ENCODE measurements at regions not wholly inside any gene's neighbourhood (a gene's known extent, or its start where the extent isn't known, plus 50 kb on each side); places are given as distances from the start of the nearest gene placed in this dataset.

DNA sequence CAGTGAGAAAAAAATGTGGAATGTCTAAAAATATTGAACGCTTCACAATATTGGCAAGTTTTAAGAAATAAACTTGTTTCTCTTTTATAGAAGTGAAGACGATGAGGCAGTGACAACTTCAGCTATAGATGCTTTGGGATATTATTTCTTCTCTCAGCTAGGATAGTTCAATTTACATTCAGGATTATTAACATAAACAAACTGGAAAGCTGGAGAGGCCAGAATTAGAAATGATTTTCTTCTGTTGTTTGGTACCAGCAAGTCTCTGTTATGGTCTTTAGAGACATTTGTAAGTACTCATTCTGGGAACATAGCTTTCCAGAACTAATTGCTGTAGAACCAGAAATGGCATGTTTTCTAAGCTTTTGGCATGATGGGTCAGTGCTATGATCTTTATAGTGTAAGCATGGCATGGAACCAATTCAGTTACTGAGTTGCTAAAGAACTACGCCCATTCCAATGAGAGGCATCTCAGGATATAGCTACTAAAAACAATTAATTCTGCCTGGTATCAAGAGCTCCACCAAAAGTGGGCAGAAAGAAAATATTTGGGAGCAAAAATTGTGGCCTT is 599.5 kb upstream of the B3GALT2 start:
- DNase-seq (ENCODE audit: low read depth), result no peak

- DNase-seq (ENCODE audit: low read depth), result no peak
Measured at GRCh38 chr1:193774536-193775323, 588.3 kb upstream of the B3GALT2 start.

- DNase-seq (ENCODE audit: low read depth), result no peak
Measured at GRCh38 chr1:193771596-193771995, 585.2 kb upstream of the B3GALT2 start.

DNA sequence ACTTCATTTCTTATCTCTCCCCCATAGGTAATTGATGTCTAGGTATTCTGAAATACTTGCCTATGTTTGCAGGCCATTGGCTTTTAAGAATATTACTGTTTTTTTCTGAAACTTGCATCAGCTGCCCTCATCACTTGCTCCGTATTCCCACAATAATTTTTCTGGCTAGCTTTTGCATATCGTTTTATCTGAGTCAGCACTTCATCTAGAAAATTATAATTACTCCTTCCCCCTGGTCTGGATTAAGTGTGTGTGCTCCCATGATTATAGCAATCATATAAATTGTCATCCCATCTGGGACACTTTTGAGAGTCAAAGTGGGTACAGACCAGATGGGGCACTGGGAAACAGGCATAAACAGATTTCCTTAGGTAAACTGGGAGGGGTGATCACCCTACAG is 583.2 kb upstream of the B3GALT2 start:
- DNase-seq (ENCODE audit: low read depth), result no peak

GRCh38 chr1:193767886-193768285 is 581.5 kb upstream of the B3GALT2 start:
- DNase-seq (ENCODE audit: low read depth), result no peak

DNA sequence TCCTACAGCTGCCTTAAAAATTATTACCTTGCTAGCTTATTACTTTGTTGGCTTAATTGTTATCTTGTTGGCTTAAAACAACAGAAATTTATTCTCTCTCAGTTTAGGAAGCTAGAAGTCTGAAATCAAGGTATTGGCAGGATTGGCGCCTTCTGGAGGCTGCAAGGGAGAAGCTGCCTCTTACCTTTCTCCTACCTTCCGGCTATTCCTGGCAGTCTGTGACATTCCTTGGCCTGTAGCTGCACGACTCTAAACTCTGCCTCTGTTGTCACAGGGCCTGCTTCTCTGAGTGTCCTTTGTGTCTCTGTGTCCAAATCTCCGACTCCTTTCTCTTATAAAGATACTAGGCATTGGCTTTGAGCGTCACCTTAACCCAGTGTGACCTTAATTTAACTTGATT is 579.9 kb upstream of the B3GALT2 start:
- DNase-seq (ENCODE audit: low read depth), result no peak

DNA sequence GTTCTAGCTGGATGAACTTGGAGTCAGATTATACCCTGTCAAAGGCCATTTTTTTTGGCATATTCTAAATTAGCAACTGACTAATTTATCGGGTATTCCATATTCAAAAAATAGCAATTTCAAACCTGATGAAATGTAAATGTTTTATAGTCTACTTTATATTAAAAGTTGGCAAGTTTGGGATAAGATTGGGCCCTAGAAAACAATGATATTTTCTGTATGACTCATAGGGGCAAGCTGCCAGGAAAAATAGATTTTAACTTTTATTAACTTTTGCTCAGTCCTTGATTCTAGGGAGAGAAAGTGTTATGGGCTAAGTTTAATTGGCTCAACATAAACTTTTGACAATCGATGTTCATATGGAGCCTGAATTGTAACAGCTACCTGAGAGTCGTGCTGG is 576.9 kb upstream of the B3GALT2 start:
- no peak for DNase-seq (ENCODE audit: low read depth)

DNA sequence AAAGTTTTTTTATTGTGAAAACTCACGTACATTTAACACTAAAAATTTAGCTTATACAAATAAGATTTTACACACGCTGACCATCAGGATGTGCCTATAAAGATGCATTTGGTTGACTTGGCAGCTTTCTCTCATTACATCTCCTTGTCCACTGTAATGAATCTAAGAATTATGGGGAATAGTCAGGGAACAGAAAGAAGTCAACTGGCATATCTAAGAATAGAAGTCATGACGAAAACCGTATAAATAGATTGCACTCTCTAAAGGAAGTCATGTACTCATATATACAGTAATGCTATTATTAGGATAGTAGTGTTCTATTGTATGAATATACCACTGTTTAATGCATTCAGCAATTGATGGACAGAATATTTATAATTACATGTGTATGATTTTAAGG is 575.8 kb upstream of the B3GALT2 start:
- no peak for DNase-seq (ENCODE audit: low read depth)

DNA sequence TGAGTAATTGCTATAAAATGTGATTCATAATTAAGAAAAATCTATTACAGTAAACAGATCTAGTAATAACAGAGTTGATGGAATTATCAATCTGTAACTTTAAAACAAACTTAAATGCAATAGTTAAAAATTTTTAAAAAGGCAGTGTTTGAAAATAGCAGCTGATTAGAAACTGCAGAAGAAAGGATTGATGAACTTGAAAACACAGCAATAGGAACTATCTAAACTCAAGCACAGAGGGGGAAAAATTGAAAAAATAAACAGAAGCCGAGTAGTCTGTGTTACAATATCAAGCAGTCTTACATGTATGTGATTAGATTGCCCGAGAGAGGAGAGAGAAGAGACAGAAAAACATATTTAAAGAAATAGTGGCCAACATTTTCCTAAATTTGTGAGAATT is 569.0 kb upstream of the B3GALT2 start:
- DNase-seq (ENCODE audit: low read depth), result no peak

- DNase-seq (ENCODE audit: low read depth), result no peak
Measured at GRCh38 chr1:193754732-193755427, 568.5 kb upstream of the B3GALT2 start.

- DNase-seq (ENCODE audit: low read depth), result no peak
Measured at GRCh38 chr1:193754151-193754550, 567.7 kb upstream of the B3GALT2 start.

GRCh38 chr1:193753038-193753756 is 566.8 kb upstream of the B3GALT2 start:
- no peak for DNase-seq (ENCODE audit: low read depth)

DNA sequence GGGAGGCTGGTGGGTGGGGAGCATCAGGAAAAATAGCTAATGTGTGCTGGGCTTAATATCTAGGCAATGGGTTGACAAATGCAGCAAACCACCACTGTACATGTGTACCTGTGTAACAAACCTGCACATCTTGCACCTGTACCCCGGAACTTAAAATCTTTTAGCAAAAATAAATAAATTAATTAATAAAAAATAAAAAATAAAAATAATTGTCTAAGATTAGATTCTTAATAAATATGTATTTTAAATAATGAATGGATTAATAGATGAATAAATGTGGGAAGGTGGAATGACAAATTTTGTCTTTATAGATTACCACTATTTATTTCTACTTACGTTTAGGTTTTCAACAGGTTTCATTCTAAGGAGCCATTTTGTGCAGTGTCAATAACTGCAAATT is 563.5 kb upstream of the B3GALT2 start:
- no peak for DNase-seq (ENCODE audit: low read depth)

DNA sequence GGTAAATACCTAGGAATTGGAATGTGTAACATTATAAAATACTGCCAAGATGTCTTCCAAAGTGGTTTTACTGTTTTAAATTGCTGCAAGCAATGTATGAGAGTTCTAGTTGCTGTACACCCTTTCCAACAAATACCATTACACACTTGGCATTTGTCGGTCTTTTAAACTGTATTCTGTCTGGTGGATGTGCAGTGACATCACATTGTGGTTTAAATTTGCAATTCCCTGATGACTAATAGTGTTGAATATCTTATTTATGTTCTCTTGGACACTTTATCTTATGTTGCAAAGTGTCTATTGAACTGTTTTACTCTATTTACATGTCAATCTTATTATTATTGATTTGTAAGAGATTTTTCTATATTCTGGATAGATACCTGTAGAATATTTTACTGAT is 561.2 kb upstream of the B3GALT2 start:
- no peak for DNase-seq (ENCODE audit: low read depth)

DNA sequence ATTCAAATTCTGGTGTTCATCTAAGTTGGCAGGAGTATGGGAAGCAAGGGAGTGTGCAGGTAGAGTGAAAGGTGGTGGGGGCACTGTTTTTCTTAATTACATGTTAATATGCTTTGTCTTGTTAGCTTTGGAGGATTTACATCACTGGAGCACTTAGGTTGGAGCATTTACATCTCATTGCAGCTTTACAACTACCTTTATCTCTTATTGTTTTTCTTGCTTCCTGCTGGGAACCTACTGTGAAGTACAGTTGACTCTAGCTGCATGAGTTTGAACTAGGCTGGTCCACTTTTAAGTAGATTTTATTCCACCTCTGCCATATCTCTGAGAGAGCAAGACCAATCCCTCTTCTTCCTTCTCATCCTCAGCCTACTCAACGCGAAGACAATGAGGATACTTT is 554.8 kb upstream of the B3GALT2 start:
- DNase-seq (ENCODE audit: low read depth), result no peak

DNA sequence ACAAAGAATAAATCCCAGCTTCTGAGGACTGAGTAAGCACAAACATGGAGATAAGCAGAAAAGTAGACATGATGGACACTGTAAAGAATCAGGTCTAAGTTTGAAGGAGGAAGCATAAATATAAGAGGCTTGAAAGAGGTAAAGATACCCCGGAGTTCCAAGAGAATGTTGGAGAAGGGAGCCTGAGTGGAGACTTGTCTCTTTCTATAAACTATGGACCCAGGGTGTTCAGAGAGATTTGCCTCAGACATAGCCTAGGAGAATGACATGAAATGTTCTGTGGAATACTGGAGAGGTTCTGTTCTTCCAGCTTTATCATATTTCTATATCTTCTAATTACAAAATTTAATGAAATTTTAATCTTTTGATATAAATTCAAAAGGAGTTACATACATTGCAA is 554.3 kb upstream of the B3GALT2 start:
- DNase-seq (ENCODE audit: low read depth), result no peak

DNA sequence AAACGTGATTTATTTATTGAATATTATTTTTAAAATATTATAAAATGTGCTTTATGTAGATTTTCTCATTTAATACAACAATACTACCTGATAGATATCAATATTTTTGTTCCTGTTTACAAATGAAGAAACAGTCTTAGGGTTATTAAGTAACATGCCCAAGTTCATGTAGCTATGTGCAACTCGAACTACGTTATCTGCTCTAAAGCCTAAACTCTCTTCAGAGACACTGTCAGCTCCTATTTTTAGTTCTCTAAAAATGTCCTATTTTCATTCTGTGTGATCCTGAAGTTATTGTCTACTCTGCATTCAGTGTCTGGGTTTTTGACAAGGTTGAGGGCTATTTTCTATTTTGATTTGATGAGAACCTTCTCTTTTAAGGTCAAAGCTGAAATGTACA is 550.1 kb upstream of the B3GALT2 start:
- DNase-seq (ENCODE audit: low read depth), result no peak

DNA sequence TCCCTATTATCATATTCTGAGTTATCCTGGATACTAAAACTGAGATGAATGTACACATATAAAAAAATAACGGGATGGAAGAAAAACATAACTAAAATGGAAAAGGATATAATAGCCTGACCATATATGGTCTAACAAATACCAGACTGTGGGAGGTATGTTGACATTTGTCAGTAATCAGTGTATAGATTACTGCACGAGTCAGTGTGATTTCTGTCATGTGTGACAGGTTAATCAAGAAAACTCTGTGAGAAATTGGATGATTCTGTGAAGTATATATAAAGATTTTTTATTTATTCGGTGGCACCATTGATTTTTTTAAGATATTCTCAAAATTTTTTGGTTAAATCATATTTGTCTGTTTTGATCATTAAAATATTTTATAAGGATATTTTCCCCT is 547.3 kb upstream of the B3GALT2 start:
- DNase-seq (ENCODE audit: low read depth), result no peak

- no peak for DNase-seq (ENCODE audit: low read depth)
Measured at GRCh38 chr1:193730017-193730416, 543.6 kb upstream of the B3GALT2 start.

- DNase-seq (ENCODE audit: low read depth), result no peak
Measured at GRCh38 chr1:193729429-193729828, 543.0 kb upstream of the B3GALT2 start.

DNA sequence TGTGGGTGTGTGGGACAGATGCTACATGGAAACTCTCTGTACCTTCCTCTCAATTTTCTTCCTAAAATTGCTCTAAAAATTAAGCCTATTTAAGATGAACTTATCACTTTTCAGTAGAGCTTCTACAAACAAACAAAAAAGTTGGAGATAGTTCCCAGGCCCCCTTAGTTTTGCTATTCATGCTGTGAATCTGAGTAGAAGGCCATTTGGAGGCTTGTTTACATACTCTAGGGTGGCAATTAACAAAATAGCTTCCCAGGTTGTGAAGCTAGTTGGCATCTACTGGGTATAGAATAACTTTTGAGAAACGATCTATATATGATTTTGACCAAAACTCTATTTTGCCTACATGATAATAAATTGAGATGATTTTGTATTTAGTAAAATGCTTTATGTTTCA is 541.4 kb upstream of the B3GALT2 start:
- no peak for DNase-seq (ENCODE audit: low read depth)

DNA sequence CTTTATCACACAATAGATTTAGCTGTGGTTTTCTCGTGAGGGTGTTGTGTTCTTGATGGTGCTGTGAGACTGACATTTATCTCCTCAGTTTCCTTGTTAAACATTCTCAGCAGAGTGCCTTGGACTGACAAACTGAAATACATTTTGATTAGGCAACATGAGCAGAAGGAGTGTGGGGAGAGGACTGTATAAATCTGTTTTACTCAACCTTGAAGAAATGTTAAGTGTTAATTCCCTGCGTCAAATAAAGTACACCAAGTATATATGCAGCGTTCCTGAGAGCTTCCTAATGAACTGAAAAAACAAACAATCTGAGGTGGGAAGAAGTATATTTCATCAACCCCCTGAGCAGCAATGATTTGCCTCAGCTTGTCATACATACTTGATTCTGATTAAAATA is 540.3 kb upstream of the B3GALT2 start:
- no peak for DNase-seq (ENCODE audit: low read depth)

GRCh38 chr1:193712392-193712791 is 526.0 kb upstream of the B3GALT2 start:
- DNase-seq (ENCODE audit: low read depth), result no peak
